ENCODE measurements at regions not wholly inside any gene's neighbourhood (a gene's known extent, or its start where the extent isn't known, plus 50 kb on each side); places are given as distances from the start of the nearest gene placed in this dataset.

- no peaks in the 10 kb centered on the region for H3K4me1 ChIP-seq
- no peaks in the 10 kb centered on the region for H3K27me3 ChIP-seq
- H3K9me3 ChIP-seq = no peaks in the 10 kb centered on the region
- TF ChIP-seq POLR2AphosphoS5 (IDR thresholded peaks at IDR 0.05) (no peak), CTCF (IDR thresholded peaks at IDR 0.05) (no peak), POLR2A (IDR thresholded peaks at IDR 0.05) (no peak)
- DNase-seq (ENCODE audit: low spot score in 2 of 2) = no peak
- peak overlapping the region in 1 of 2 donors; percentile 5 for H3K27ac ChIP-seq
- no peaks in the 10 kb centered on the region for H3K36me3 ChIP-seq
- no peak overlapping the region for H3K4me3 ChIP-seq
- intact Hi-C loops (cut with DNase I; ENCODE audit: low total_unique reads) = no loop called here
Observed at GRCh38 chr4:128527946-128528576, 240.4 kb upstream of the PGRMC2 start.

GRCh38 chr4:128527351-128527750 is 239.7 kb upstream of the PGRMC2 start:
- H3K27ac ChIP-seq = no peak overlapping the region
- H3K36me3 ChIP-seq = no peaks in the 10 kb centered on the region
- TF ChIP-seq POLR2AphosphoS5 (IDR thresholded peaks at IDR 0.05) = no peak
- TF ChIP-seq CTCF (IDR thresholded peaks at IDR 0.05) = no peak
- no peak for TF ChIP-seq POLR2A (IDR thresholded peaks at IDR 0.05)
- no peaks in the 10 kb centered on the region for H3K9me3 ChIP-seq
- no peak for DNase-seq (ENCODE audit: low spot score in 2 of 2)
- H3K4me1 ChIP-seq = no peaks in the 10 kb centered on the region
- intact Hi-C loops (cut with DNase I; ENCODE audit: low total_unique reads) = no loop called here
- H3K27me3 ChIP-seq = no peaks in the 10 kb centered on the region
- H3K4me3 ChIP-seq = no peak overlapping the region

- intact Hi-C loops (cut with DNase I; ENCODE audit: low total_unique reads) = no loop called here
- Histone ChIP-seq H3K9me3 (no peaks in the 10 kb centered on the region), H3K4me1 (no peaks in the 10 kb centered on the region), H3K4me3 (no peak overlapping the region), H3K27me3 (no peaks in the 10 kb centered on the region), H3K36me3 (no peaks in the 10 kb centered on the region), H3K27ac (peak overlapping the region; percentile 57 to 66)
- no peak for DNase-seq (ENCODE audit: low spot score in 2 of 2)
- TF ChIP-seq CTCF (IDR thresholded peaks at IDR 0.05) = no peak
- TF ChIP-seq POLR2A (IDR thresholded peaks at IDR 0.05) = no peak
- no peak for TF ChIP-seq POLR2AphosphoS5 (IDR thresholded peaks at IDR 0.05)
Observed at GRCh38 chr4:128525992-128526630, 238.5 kb upstream of the PGRMC2 start.

GRCh38 chr4:128525387-128525786 is 237.8 kb upstream of the PGRMC2 start:
- no peaks in the 10 kb centered on the region for H3K36me3 ChIP-seq
- H3K27ac ChIP-seq = peak overlapping the region; percentile 57 to 66
- no peaks in the 10 kb centered on the region for H3K9me3 ChIP-seq
- no peaks in the 10 kb centered on the region for H3K4me1 ChIP-seq
- intact Hi-C loops (cut with DNase I; ENCODE audit: low total_unique reads) = no loop called here
- DNase-seq (ENCODE audit: low spot score in 2 of 2) = no peak
- H3K4me3 ChIP-seq = no peak overlapping the region
- no peak for TF ChIP-seq POLR2AphosphoS5 (IDR thresholded peaks at IDR 0.05)
- TF ChIP-seq POLR2A (IDR thresholded peaks at IDR 0.05) = no peak
- TF ChIP-seq CTCF (IDR thresholded peaks at IDR 0.05) = no peak
- H3K27me3 ChIP-seq = no peaks in the 10 kb centered on the region

GRCh38 chr4:128524311-128524710 is 236.7 kb upstream of the PGRMC2 start:
- no peaks in the 10 kb centered on the region for H3K36me3 ChIP-seq
- H3K27ac ChIP-seq = peak overlapping the region in 1 of 2 donors; percentile 14
- intact Hi-C loops (cut with DNase I; ENCODE audit: low total_unique reads) = no loop called here
- no peaks in the 10 kb centered on the region for H3K27me3 ChIP-seq
- DNase-seq (ENCODE audit: low spot score in 2 of 2) = no peak
- TF ChIP-seq CTCF (IDR thresholded peaks at IDR 0.05) (no peak), POLR2A (IDR thresholded peaks at IDR 0.05) (no peak), POLR2AphosphoS5 (IDR thresholded peaks at IDR 0.05) (no peak)
- no peak overlapping the region for H3K4me3 ChIP-seq
- H3K9me3 ChIP-seq = no peaks in the 10 kb centered on the region
- no peaks in the 10 kb centered on the region for H3K4me1 ChIP-seq

Data from breast epithelium (tissue), 4 donors.